ENCODE measurements at regions not wholly inside any gene's neighbourhood (a gene's known extent, or its start where the extent isn't known, plus 50 kb on each side); places are given as distances from the start of the nearest gene placed in this dataset.

GRCh38 chr2:215517391-215517790 lies 81.5 kb upstream of the FN1 start:
- TF ChIP-seq CTCF (conservative IDR thresholded peaks at IDR 0.05; ENCODE audit: low read depth, low read length) (no peak), EZH2 (IDR thresholded peaks at IDR 0.05; ENCODE audit: low read length, unreplicated experiment) (no peak), EZH2phosphoT487 (IDR thresholded peaks at IDR 0.05; ENCODE audit: borderline replicate concordance, low read length) (no peak)
